SK-N-SH (cell line): ENCODE measurements at regions not wholly inside any gene's neighbourhood (a gene's known extent, or its start where the extent isn't known, plus 50 kb on each side); places are given as distances from the start of the nearest gene placed in this dataset.

ENCODE experiments used
- CTCF ChIA-PET: fragments of 300-600, 350-600 bp; formaldehyde crosslinking; extraction: SDS; loops from one replicate; lab custom pipeline; 2021; lab: Yijun Ruan, JAX
- POLR2A ChIA-PET: fragments of 350-600 bp; sonication (Branson Sonifier 250); formaldehyde crosslinking; extraction: SDS; loops from one replicate; lab custom pipeline; 2020; ENCODE audit warnings: antibody characterized with exemption, inconsistent platforms; lab: Yijun Ruan, JAX
- DNase-seq: peaks from one replicate; pipeline ENCODE4 v3.0.0; 2012
- H2AFZ ChIP-seq: fragments of 200-600 bp; sonication (generic); 2 replicates; pipeline ENCODE4 v1.8.1; 2016; ENCODE audit warnings: antibody characterized with exemption, mild to moderate bottlenecking, low read depth
- H3F3A ChIP-seq: fragments of 200-600 bp; sonication (generic); replicated peaks from 2 replicates; pipeline ENCODE3; 2016; ENCODE audit warnings: antibody characterized with exemption, mild to moderate bottlenecking; ENCODE audit not compliant: insufficient read depth
- H3K27ac ChIP-seq, 2 experiments: fragments of 200-500 bp in 1 of 2; fragments of 200-600 bp in 1 of 2; sonication (Bioruptor generic) in 1 of 2; sonication (generic), shearing (Covaris generic) in 1 of 2; 2 replicates each; pipeline versions ENCODE4 v1.5.1 to v1.6.1; 2014 to 2016; ENCODE audit warnings: low read depth in 2 of 2, inconsistent platforms in 1 of 2, low read length in 1 of 2, mild to moderate bottlenecking in 1 of 2, mixed read lengths in 1 of 2
- H3K27me3 ChIP-seq: fragments of 200-600 bp; sonication (generic), shearing (Covaris generic); 2 replicates; pipeline ENCODE4 v1.6.1; 2016; ENCODE audit warnings: mixed run types; ENCODE audit not compliant: insufficient read depth
- H3K36me3 ChIP-seq, 2 experiments: fragments of 200-500 bp in 1 of 2; fragments of 200-600 bp in 1 of 2; sonication (Bioruptor generic) in 1 of 2; sonication (generic) in 1 of 2; replicated peaks in 1 of 2; 2 replicates each; pipeline versions ENCODE3 to v1.5.1; 2014 to 2016; ENCODE audit warnings: low read length in 1 of 2, mild to moderate bottlenecking in 1 of 2; ENCODE audit not compliant: insufficient read depth in 2 of 2, control insufficient read depth in 1 of 2
- H3K4me1 ChIP-seq, 2 experiments: fragments of 200-500 bp in 1 of 2; fragments of 200-600 bp in 1 of 2; sonication (Bioruptor generic) in 1 of 2; sonication (generic), shearing (Covaris generic) in 1 of 2; 2 replicates each; pipeline versions ENCODE4 v1.5.1 to v1.6.1; 2014 to 2016; ENCODE audit warnings: low read depth in 1 of 2, low read length in 1 of 2, mixed run types in 1 of 2; ENCODE audit not compliant: insufficient read depth in 2 of 2, control insufficient read depth in 1 of 2
- H3K4me2 ChIP-seq: fragments of 200-600 bp; sonication (generic), shearing (Covaris generic); 2 replicates; pipeline ENCODE4 v1.6.1; 2017; ENCODE audit warnings: mixed run types
- H3K4me3 ChIP-seq, 2 experiments: fragments of 200-500 bp in 1 of 2; fragments of 200-600 bp in 1 of 2; sonication (Bioruptor generic) in 1 of 2; sonication (generic), shearing (Covaris generic) in 1 of 2; 2 replicates each; pipeline versions ENCODE4 v1.5.1 to v1.8.1; 2014 to 2016; ENCODE audit warnings: low read depth in 2 of 2, inconsistent platforms in 1 of 2, low read length in 1 of 2, mild to moderate bottlenecking in 1 of 2, mixed read lengths in 1 of 2, moderate library complexity in 1 of 2
- H3K79me2 ChIP-seq: fragments of 200-600 bp; sonication (generic); 2 replicates; pipeline ENCODE4 v1.8.1; 2017; ENCODE audit warnings: mild to moderate bottlenecking; ENCODE audit not compliant: insufficient read depth
- H3K9ac ChIP-seq: fragments of 200-600 bp; sonication (generic); 2 replicates; pipeline ENCODE4 v1.6.1; 2017; ENCODE audit warnings: mixed run types
- H3K9me2 ChIP-seq: fragments of 200-600 bp; sonication (generic); 2 replicates; pipeline ENCODE4 v1.6.1; 2017; ENCODE audit warnings: mixed run types
- H3K9me3 ChIP-seq: fragments of 200-600 bp; sonication (generic); 2 replicates; pipeline ENCODE4 v1.6.1; 2017; ENCODE audit warnings: mixed run types, mild to moderate bottlenecking, moderate library complexity
- H4K20me1 ChIP-seq: fragments of 200-600 bp; sonication (generic); 2 replicates; pipeline ENCODE4 v1.6.1; 2017; ENCODE audit warnings: mild to moderate bottlenecking, mixed run types; ENCODE audit not compliant: insufficient read depth
- CHD2 ChIP-seq: fragments of 150-350 bp; IDR thresholded peaks from 2 replicates; pipeline ENCODE4 v1.6.1; 2018; ENCODE audit warnings: low read length; ENCODE audit not compliant: partially characterized antibody
- FOSL2 ChIP-seq: IDR thresholded peaks from 2 replicates; pipeline ENCODE4 v1.4.0; 2012; ENCODE audit warnings: low read depth, mild to moderate bottlenecking, moderate library complexity, borderline replicate concordance
- GABPA ChIP-seq: IDR thresholded peaks from 2 replicates; pipeline ENCODE4 v1.4.0; 2012; ENCODE audit warnings: low read depth, mild to moderate bottlenecking
- GATA2 ChIP-seq: sonication (generic); formaldehyde crosslinking; IDR thresholded peaks from 2 replicates; pipeline ENCODE4 v1.5.0; 2020; ENCODE audit warnings: mild to moderate bottlenecking, missing genetic modification reagents
- IRF3 ChIP-seq: fragments of 150-350 bp; IDR thresholded peaks from 2 replicates; pipeline ENCODE4 v1.6.1; 2016; ENCODE audit warnings: mild to moderate bottlenecking, low read depth, low read length
- JUND ChIP-seq: IDR thresholded peaks from 2 replicates; pipeline ENCODE4 v1.4.0; 2012
- MAX ChIP-seq: IDR thresholded peaks from 2 replicates; pipeline ENCODE4 v1.4.0; 2012; ENCODE audit warnings: low read depth
- MXI1 ChIP-seq: IDR thresholded peaks from 2 replicates; pipeline ENCODE4 v1.6.1; 2012; ENCODE audit warnings: mild to moderate bottlenecking, low read depth, low read length, improper control_type of control experiment
- NRF1 ChIP-seq: IDR thresholded peaks from 2 replicates; pipeline ENCODE4 v1.6.1; 2012; ENCODE audit warnings: low read depth, mild to moderate bottlenecking, low read length
- POLR2AphosphoS5 ChIP-seq: IDR thresholded peaks from 2 replicates; pipeline ENCODE4 v1.6.1; 2012; ENCODE audit warnings: low read depth, low read length
- RAD21 ChIP-seq: IDR thresholded peaks from 2 replicates; pipeline ENCODE4 v1.6.1; 2012; ENCODE audit warnings: mild to moderate bottlenecking, low read length
- RCOR1 ChIP-seq: fragments of 150-350 bp; IDR thresholded peaks from 2 replicates; pipeline ENCODE4 v1.6.1; 2017; ENCODE audit warnings: antibody characterized with exemption, low read length
- RXRA ChIP-seq: IDR thresholded peaks from 2 replicates; pipeline ENCODE4 v1.4.0; 2012; ENCODE audit warnings: low read depth, mild to moderate bottlenecking, borderline replicate concordance
- TEAD4 ChIP-seq: IDR thresholded peaks from 2 replicates; pipeline ENCODE4 v1.4.0; 2012; ENCODE audit warnings: mild to moderate bottlenecking, borderline replicate concordance; ENCODE audit not compliant: insufficient read depth
- USF2 ChIP-seq: fragments of 150-350 bp; IDR thresholded peaks from 2 replicates; pipeline ENCODE4 v1.6.1; 2017; ENCODE audit warnings: antibody characterized with exemption, low read length, low read depth, borderline replicate concordance
- ZBTB33 ChIP-seq: IDR thresholded peaks from 2 replicates; pipeline ENCODE4 v1.4.0; 2012; ENCODE audit warnings: low read depth, borderline replicate concordance
- WGBS: methylation state at CpG from one replicate; pipeline ENCODE4 v1.1.6; 2017; ENCODE audit warnings: low lambda C conversion rate; 5-methylcytosine and 5-hydroxymethylcytosine counted together

GRCh38 chr10:132467464-132468149 lies 70.0 kb upstream of the INPP5A start:
- CTCF ChIA-PET: interaction anchor here (1.0 to 2.7 kb wide), 3 partner anchors 9 to 14 kb away, joined by 4 to 8 read pairs (median 7); no protein-coding TSS in a partner anchor
- Histone ChIP-seq H3K27ac (no peak overlapping the region), H3K9me2 (no peaks in the 10 kb centered on the region), H3K36me3 (no peaks in the 10 kb centered on the region), H3K79me2 (no peaks in the 10 kb centered on the region), H3K9ac (no peak overlapping the region), H3F3A (no peaks in the 10 kb centered on the region), H3K27me3 (no peaks in the 10 kb centered on the region), H3K4me2 (no peak overlapping the region), H3K4me3 (no peak overlapping the region), H4K20me1 (no peaks in the 10 kb centered on the region), H2AFZ (no peak overlapping the region), H3K4me1 (no peaks in the 10 kb centered on the region; a peak in 1 of 4 replicates), H3K9me3 (no peaks in the 10 kb centered on the region)
- POLR2A ChIA-PET: no interaction called here
- no peak for DNase-seq
- TF ChIP-seq NRF1 (no peak), ZBTB33 (no peak), RAD21 (no peak), TEAD4 (no peak), MXI1 (no peak), IRF3 (no peak), RXRA (no peak), GATA2 (CRISPR knock-in tag) (no peak), RCOR1 (no peak), GABPA (no peak), USF2 (no peak), FOSL2 (no peak), MAX (no peak), JUND (no peak), CHD2 (no peak), POLR2AphosphoS5 (no peak)
- WGBS: 76% methylated on average over 15 of the region's 29 CpGs
